A549 (cell line): ENCODE measurements at regions not wholly inside any gene's neighbourhood (a gene's known extent, or its start where the extent isn't known, plus 50 kb on each side); places are given as distances from the start of the nearest gene placed in this dataset.

Experiments used
- EP300 ChIP-seq, 2 experiments: fragments of >200 bp; sonication (Bioruptor Twin); formaldehyde crosslinking; IDR thresholded peaks; 2 replicates in 1 of 2; 3 replicates in 1 of 2; pipeline ENCODE4 v1.6.1; 2016 to 2017
- HDAC2 ChIP-seq: fragments of 200-600 bp; sonication (generic); IDR thresholded peaks from 2 replicates; pipeline ENCODE4 v1.6.1; 2016
- POLR2A ChIP-seq: IDR thresholded peaks from 2 replicates; pipeline ENCODE4 v1.6.1; 2012; ENCODE audit warnings: mild to moderate bottlenecking, low read length
- TF ChIP-seq, protein P1 (sequence below): fragments of >200 bp; sonication (Bioruptor Twin); formaldehyde crosslinking; IDR thresholded peaks from 3 replicates; pipeline ENCODE4 v1.5.1; 2016

DNA sequence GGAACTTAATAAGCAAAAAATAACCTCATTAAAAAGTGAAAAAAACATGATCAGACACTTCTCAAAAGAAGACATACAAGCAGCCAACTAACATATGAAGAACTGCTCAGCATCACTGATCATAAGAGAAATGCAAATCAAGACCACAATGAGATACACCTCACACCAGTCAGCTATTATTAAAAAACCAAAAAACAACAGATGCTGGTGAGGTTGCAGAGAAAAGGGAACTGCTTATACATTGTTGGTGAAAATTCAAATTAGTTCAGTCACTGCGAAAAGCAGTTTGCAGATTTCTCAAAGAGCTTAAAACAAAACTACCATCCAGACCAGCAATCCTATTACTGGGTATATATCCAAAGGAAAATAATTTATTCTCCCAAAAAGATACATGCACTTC is 513.3 kb downstream of the MDFIC start:
- TF ChIP-seq HDAC2: no peak
- TF ChIP-seq POLR2A: no peak
- no peak for TF ChIP-seq EP300 (IDR thresholded peaks at IDR 0.05)
- TF ChIP-seq, protein P1, sequence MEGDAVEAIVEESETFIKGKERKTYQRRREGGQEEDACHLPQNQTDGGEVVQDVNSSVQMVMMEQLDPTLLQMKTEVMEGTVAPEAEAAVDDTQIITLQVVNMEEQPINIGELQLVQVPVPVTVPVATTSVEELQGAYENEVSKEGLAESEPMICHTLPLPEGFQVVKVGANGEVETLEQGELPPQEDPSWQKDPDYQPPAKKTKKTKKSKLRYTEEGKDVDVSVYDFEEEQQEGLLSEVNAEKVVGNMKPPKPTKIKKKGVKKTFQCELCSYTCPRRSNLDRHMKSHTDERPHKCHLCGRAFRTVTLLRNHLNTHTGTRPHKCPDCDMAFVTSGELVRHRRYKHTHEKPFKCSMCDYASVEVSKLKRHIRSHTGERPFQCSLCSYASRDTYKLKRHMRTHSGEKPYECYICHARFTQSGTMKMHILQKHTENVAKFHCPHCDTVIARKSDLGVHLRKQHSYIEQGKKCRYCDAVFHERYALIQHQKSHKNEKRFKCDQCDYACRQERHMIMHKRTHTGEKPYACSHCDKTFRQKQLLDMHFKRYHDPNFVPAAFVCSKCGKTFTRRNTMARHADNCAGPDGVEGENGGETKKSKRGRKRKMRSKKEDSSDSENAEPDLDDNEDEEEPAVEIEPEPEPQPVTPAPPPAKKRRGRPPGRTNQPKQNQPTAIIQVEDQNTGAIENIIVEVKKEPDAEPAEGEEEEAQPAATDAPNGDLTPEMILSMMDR: no peak
